CD8-positive, alpha-beta memory T cell (primary cell): ENCODE measurements at regions not wholly inside any gene's neighbourhood (a gene's known extent, or its start where the extent isn't known, plus 50 kb on each side); places are given as distances from the start of the nearest gene placed in this dataset.

Experiments
- CTCF ChIA-PET: fragments of 350-600 bp; sonication (Branson Sonifier 250); formaldehyde crosslinking; loops from one replicate; lab custom pipeline; 2021; ENCODE audit warnings: antibody characterized with exemption; lab: Charles Lee
- POLR2A ChIA-PET: fragments of 350-600 bp; sonication (Branson Sonifier 250); formaldehyde crosslinking; loops from one replicate; lab custom pipeline; 2021; ENCODE audit warnings: antibody characterized with exemption; lab: Charles Lee
- DNase-seq, 5 donors: peaks; one replicate each; pipeline versions ENCODE4 v3.0.0 to v3.0.0-alpha.2; 2020 to 2022; ENCODE audit warnings: mixed read lengths in 1 of 5
- H3K27ac ChIP-seq: one replicate; pipeline ENCODE4 v1.7.0; 2013; ENCODE audit warnings: low read depth, mild to moderate bottlenecking, low read length, moderate library complexity
- H3K27me3 ChIP-seq: 2 replicates; pipeline ENCODE4 v1.7.0; 2013; ENCODE audit warnings: low read length, mild to moderate bottlenecking; ENCODE audit not compliant: insufficient read depth, poor library complexity, severe bottlenecking
- H3K36me3 ChIP-seq: 2 replicates; pipeline ENCODE4 v1.7.0; 2013; ENCODE audit warnings: mild to moderate bottlenecking, low read length, moderate library complexity; ENCODE audit not compliant: insufficient read depth
- H3K4me1 ChIP-seq: 2 replicates; pipeline ENCODE4 v1.7.0; 2013; ENCODE audit warnings: mild to moderate bottlenecking, low read length, moderate library complexity; ENCODE audit not compliant: insufficient read depth
- H3K4me3 ChIP-seq: 2 replicates; pipeline ENCODE4 v1.7.0; 2013; ENCODE audit warnings: mild to moderate bottlenecking, low read length
- H3K9me3 ChIP-seq: 2 replicates; pipeline ENCODE4 v1.7.0; 2013; ENCODE audit warnings: mild to moderate bottlenecking, low read length
- H3K27ac Mint-ChIP-seq, 8 donors: one replicate each; pipeline ENCODE4 v1.8.0; 2020 to 2021; ENCODE audit warnings: mixed read lengths in 8 of 8, mild to moderate bottlenecking in 6 of 8, inconsistent platforms in 3 of 8, moderate library complexity in 3 of 8
- H3K27me3 Mint-ChIP-seq, 2 donors: one replicate each; pipeline ENCODE4 v1.8.0; 2020 to 2021; ENCODE audit warnings: mixed read lengths in 2 of 2, mild to moderate bottlenecking in 1 of 2, moderate library complexity in 1 of 2
- H3K36me3 Mint-ChIP-seq, 3 donors: one replicate each; pipeline ENCODE4 v1.8.0; 2020 to 2021; ENCODE audit warnings: mixed read lengths in 3 of 3, inconsistent platforms in 1 of 3, mild to moderate bottlenecking in 1 of 3
- H3K4me1 Mint-ChIP-seq, 3 donors: one replicate each; pipeline ENCODE4 v1.8.0; 2020 to 2021; ENCODE audit warnings: mixed read lengths in 3 of 3, inconsistent platforms in 1 of 3, mild to moderate bottlenecking in 1 of 3
- H3K4me3 Mint-ChIP-seq, 7 donors: one replicate each; pipeline ENCODE4 v1.8.0; 2020 to 2021; ENCODE audit warnings: mixed read lengths in 7 of 7, mild to moderate bottlenecking in 6 of 7, moderate library complexity in 4 of 7, inconsistent platforms in 2 of 7
- H3K9me3 Mint-ChIP-seq, 5 donors: one replicate each; pipeline ENCODE4 v1.8.0; 2020 to 2022; ENCODE audit warnings: mixed read lengths in 5 of 5, mild to moderate bottlenecking in 3 of 5, moderate library complexity in 2 of 5, inconsistent platforms in 1 of 5

GRCh38 chr6:129778793-129779192 lies 68.8 kb upstream of the ARHGAP18 start:
- Mint-ChIP-seq H3K4me3 (no peak overlapping the region), H3K36me3 (peaks cover 0 to 21% (median 0%) of the 10 kb centered on the region in 3 donors), H3K4me1 (peaks cover 0 to 3% (median 0%) of the 10 kb centered on the region in 3 donors), H3K27me3 (peaks cover 2 to 22% of the 10 kb centered on the region in 2 donors), H3K27ac (no peak overlapping the region), H3K9me3 (peaks cover 3 to 17% (median 6%) of the 10 kb centered on the region in 5 donors)
- no peak for DNase-seq
- no peak overlapping the region for H3K4me3 ChIP-seq
- CTCF ChIA-PET: no interaction called here
- H3K36me3 ChIP-seq: no peaks in the 10 kb centered on the region
- no peak overlapping the region for H3K27ac ChIP-seq
- no peaks in the 10 kb centered on the region for H3K9me3 ChIP-seq
- H3K27me3 ChIP-seq: no peaks in the 10 kb centered on the region
- POLR2A ChIA-PET: no interaction called here
- no peaks in the 10 kb centered on the region for H3K4me1 ChIP-seq

DNA sequence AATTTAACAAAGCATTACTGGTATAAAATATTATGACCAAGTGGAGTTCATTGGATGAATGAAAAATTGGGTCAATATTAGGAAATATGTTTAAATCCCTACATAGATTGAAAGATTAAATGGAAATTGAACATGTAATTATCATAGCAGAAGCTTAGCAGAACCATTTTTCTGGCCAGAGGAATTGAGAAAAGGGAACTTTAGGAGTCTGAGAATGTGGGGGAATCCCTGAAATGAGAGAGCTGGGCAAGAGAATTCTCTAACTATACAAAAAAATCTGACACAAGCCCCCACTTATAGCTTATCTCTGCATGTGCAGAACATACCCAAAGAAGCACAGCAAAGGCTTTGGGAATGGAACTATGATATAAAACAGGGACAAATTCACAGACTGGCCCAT lies 67.4 kb upstream of the ARHGAP18 start:
- Histone ChIP-seq H3K4me3 (no peak overlapping the region), H3K9me3 (no peaks in the 10 kb centered on the region), H3K4me1 (no peaks in the 10 kb centered on the region), H3K27me3 (no peaks in the 10 kb centered on the region), H3K27ac (no peak overlapping the region), H3K36me3 (no peaks in the 10 kb centered on the region)
- POLR2A ChIA-PET: no interaction called here
- Mint-ChIP-seq H3K4me3 (no peak overlapping the region), H3K27me3 (peaks cover 3 to 15% of the 10 kb centered on the region in 2 donors), H3K36me3 (peaks cover 0 to 16% (median 0%) of the 10 kb centered on the region in 3 donors), H3K4me1 (peaks cover 0 to 3% (median 0%) of the 10 kb centered on the region in 3 donors), H3K27ac (no peak overlapping the region), H3K9me3 (peaks cover 3 to 17% (median 6%) of the 10 kb centered on the region in 5 donors)
- CTCF ChIA-PET: interaction anchor here (0.9 to 1.5 kb wide), 2 partner anchors 9 to 13 kb away, joined by 3 to 4 read pairs; no protein-coding TSS in a partner anchor
- no peak for DNase-seq

DNA sequence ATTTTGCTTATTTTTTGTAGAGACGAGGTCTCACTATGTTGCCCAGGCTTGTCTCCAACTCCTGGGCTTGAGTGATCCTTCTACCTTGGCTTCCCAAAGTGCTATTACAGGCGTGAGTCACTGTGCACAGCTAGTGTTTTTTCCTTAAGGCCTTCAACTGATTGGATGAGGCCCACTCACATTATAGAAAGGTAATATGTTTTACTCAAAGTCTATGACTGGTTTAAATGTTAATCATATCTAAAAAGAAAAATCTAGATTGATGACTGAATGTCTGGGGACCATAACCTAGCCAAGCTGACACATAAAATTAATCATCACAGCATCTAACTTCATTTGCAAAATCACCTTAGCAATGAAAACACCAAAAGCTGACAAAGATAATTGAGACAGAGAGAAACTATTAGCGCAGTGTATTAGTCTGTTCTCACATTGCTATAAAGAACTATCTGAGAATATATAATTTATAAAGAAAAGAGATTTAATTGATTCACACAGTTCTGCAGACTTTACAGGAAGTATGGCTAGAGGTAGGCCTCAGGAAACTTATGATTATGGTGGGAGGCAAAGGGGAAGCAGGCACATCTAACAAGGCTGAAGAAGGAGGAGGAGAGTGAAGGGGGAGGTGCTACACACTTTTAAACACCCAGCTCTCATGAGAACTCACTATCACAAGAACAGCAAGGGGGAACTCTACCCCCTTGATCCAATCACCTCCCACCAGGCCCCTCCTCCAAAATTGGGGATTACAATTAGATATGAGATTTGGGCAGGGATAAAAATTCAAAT lies 66.8 kb upstream of the ARHGAP18 start:
- CTCF ChIA-PET: interaction anchor here (0.9 to 2.4 kb wide), 4 partner anchors 9 to 180 kb away, joined by 3 to 16 read pairs (median 6); no protein-coding TSS in a partner anchor
- no peak for DNase-seq
- Histone ChIP-seq H3K4me3 (no peak overlapping the region), H3K27ac (no peak overlapping the region), H3K27me3 (no peaks in the 10 kb centered on the region), H3K4me1 (no peaks in the 10 kb centered on the region), H3K36me3 (no peaks in the 10 kb centered on the region), H3K9me3 (no peaks in the 10 kb centered on the region)
- H3K9me3 Mint-ChIP-seq: peaks cover 3 to 17% (median 6%) of the 10 kb centered on the region in 5 donors
- peaks cover 6 to 17% of the 10 kb centered on the region in 2 donors for H3K27me3 Mint-ChIP-seq
- H3K4me3 Mint-ChIP-seq: no peak overlapping the region
- H3K27ac Mint-ChIP-seq: peak overlapping the region in 1 of 8 donors; percentile 18
- POLR2A ChIA-PET: no interaction called here
- H3K4me1 Mint-ChIP-seq: peaks cover 0 to 3% (median 0%) of the 10 kb centered on the region in 3 donors
- H3K36me3 Mint-ChIP-seq: peaks cover 0 to 16% (median 0%) of the 10 kb centered on the region in 3 donors

DNA sequence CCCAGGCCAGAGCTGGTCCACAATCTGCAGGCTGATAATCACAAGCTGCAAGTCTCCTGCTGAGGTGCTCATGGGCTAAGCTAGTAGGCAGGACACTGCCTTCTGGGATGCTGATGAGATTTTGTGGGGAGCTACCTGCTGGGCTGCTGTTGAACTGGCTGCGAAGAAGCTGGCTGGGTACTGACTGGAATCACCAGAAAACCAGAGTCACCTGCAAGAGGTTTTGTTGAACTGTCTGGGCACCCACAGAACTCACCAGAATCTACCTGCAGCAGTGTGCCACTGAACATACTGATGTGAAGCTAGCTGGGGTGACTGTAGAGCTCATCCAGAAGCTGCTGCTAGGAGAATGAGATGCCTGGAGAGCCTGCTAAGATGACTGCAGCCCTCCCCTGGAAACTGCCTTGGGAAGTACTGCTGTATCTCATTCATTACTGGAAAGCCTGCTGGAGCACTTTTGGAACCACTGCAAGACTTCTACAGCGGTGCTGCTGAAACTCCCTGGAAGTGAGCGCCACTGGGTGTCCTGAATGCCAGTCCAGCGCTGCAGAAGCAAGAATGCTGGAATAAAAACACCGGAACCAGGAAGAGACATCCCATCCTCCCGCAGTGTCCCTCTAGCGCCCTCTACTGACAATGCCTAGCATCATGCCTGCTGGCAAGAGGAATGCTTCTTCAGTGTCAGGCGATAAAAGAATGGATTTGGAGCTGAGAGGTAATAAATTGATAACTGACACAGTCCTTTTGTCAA lies 64.9 kb upstream of the ARHGAP18 start:
- POLR2A ChIA-PET: no interaction called here
- H3K27me3 Mint-ChIP-seq: peaks cover 5 to 6% of the 10 kb centered on the region in 2 donors

GRCh38 chr6:129773304-129773703 lies 63.3 kb upstream of the ARHGAP18 start:
- Mint-ChIP-seq H3K27ac (no peak overlapping the region), H3K27me3 (peaks cover 4 to 5% of the 10 kb centered on the region in 2 donors), H3K9me3 (peaks cover 0 to 4% (median 0%) of the 10 kb centered on the region in 5 donors), H3K4me1 (peaks cover 0 to 3% (median 0%) of the 10 kb centered on the region in 3 donors), H3K36me3 (peaks cover 0 to 5% (median 3%) of the 10 kb centered on the region in 3 donors), H3K4me3 (no peak overlapping the region)
- no peaks in the 10 kb centered on the region for H3K36me3 ChIP-seq
- ChIA-PET POLR2A (no interaction called here), CTCF (no interaction called here)
- H3K4me1 ChIP-seq: no peaks in the 10 kb centered on the region
- H3K27me3 ChIP-seq: no peaks in the 10 kb centered on the region
- H3K4me3 ChIP-seq: no peak overlapping the region
- DNase-seq: no peak
- H3K27ac ChIP-seq: no peak overlapping the region
- H3K9me3 ChIP-seq: no peaks in the 10 kb centered on the region

More for the DNA sequence above, 64.9 kb upstream of the ARHGAP18 start:
- H3K27me3 ChIP-seq: no peaks in the 10 kb centered on the region
- H3K27ac ChIP-seq: no peak overlapping the region
- peaks cover 0 to 14% (median 6%) of the 10 kb centered on the region in 5 donors for H3K9me3 Mint-ChIP-seq
- no peaks in the 10 kb centered on the region for H3K9me3 ChIP-seq
- no peak overlapping the region for H3K27ac Mint-ChIP-seq
- no peaks in the 10 kb centered on the region for H3K4me1 ChIP-seq
- CTCF ChIA-PET: interaction anchor here (0.7 to 2.4 kb wide), 9 partner anchors 11 to 1068 kb away, joined by 3 to 16 read pairs (median 4); no protein-coding TSS in a partner anchor
- peaks cover 0 to 3% (median 0%) of the 10 kb centered on the region in 3 donors for H3K4me1 Mint-ChIP-seq
- H3K4me3 ChIP-seq: no peak overlapping the region
- DNase-seq: peak; percentile 22 to 56 (median 23)
- H3K4me3 Mint-ChIP-seq: peak overlapping the region in 1 of 7 donors; percentile 44
- H3K36me3 ChIP-seq: no peaks in the 10 kb centered on the region
- H3K36me3 Mint-ChIP-seq: peaks cover 0 to 15% (median 3%) of the 10 kb centered on the region in 3 donors

- H3K4me1 ChIP-seq: peaks cover 8% of the 10 kb centered on the region
- CTCF ChIA-PET: no interaction called here
- no peak overlapping the region for H3K27ac Mint-ChIP-seq
- no peaks in the 10 kb centered on the region for H3K36me3 ChIP-seq
- H3K36me3 Mint-ChIP-seq: peaks cover 0 to 3% (median 0%) of the 10 kb centered on the region in 3 donors
- no peak for DNase-seq
- no peak overlapping the region for H3K4me3 ChIP-seq
- peaks cover 6 to 11% of the 10 kb centered on the region in 2 donors for H3K27me3 Mint-ChIP-seq
- POLR2A ChIA-PET: no interaction called here
- no peaks in the 10 kb centered on the region for H3K9me3 ChIP-seq
- H3K9me3 Mint-ChIP-seq: no peaks in the 10 kb centered on the region
- no peak overlapping the region for H3K27ac ChIP-seq
- H3K27me3 ChIP-seq: no peaks in the 10 kb centered on the region
- no peak overlapping the region for H3K4me3 Mint-ChIP-seq
- peaks cover 5 to 14% (median 10%) of the 10 kb centered on the region in 3 donors for H3K4me1 Mint-ChIP-seq
Observed at GRCh38 chr6:129771678-129772077, 61.7 kb upstream of the ARHGAP18 start.

DNA sequence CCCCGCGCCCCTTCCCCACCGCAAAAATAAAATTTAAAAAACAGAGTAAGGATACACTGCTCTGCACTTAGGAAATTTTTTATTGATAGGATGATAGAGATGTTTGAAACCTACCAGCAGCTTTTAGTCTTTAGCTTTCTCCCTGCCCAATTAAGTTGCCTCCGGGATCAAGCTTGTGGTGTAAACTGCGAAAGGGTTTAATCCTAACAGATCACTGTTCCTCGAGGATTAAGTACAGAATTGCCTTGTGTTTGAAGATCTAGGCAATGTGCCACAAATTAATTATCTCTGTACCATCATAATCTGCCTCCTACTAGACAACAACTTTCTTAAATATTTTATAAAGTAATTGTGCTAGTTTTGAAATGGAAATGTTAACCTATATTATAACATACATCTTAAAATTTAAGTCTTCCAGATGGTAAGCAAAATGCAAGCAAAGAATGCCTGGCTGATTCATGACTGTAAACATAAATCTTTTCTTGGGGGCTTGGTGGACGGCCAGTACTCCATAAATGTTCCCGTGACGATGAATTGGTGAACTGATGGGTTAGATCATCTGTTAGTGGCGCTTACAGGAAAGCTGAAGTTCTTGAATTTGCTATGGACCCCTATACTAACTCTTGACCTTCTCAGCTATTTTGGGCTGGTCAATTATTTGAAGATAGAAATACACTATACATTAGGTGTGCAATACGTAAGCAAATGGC lies 58.0 kb upstream of the ARHGAP18 start:
- Mint-ChIP-seq H3K4me3 (peak overlapping the region in 6 of 7 donors; percentile 75 to 88 (median 82)), H3K27me3 (peaks cover 10 to 40% of the 10 kb centered on the region in 2 donors), H3K4me1 (peaks cover 7 to 17% (median 13%) of the 10 kb centered on the region in 3 donors), H3K27ac (no peak overlapping the region), H3K36me3 (peaks cover 0 to 3% (median 0%) of the 10 kb centered on the region in 3 donors), H3K9me3 (no peaks in the 10 kb centered on the region)
- CTCF ChIA-PET: interaction anchor here (1.5 to 1.9 kb wide), 3 partner anchors 9 to 170 kb away, joined by 3 to 11 read pairs (median 9); no protein-coding TSS in a partner anchor
- peaks cover 3% of the 10 kb centered on the region for H3K27me3 ChIP-seq
- H3K36me3 ChIP-seq: no peaks in the 10 kb centered on the region
- no peak overlapping the region for H3K4me3 ChIP-seq
- DNase-seq: no peak
- peaks cover 10% of the 10 kb centered on the region for H3K4me1 ChIP-seq
- POLR2A ChIA-PET: interaction anchor here (0.6 to 0.9 kb wide), 2 partner anchors 19 to 1672 kb away, joined by 3 read pairs; no protein-coding TSS in a partner anchor
- H3K27ac ChIP-seq: no peak overlapping the region
- H3K9me3 ChIP-seq: no peaks in the 10 kb centered on the region
